ENCODE measurements at regions not wholly inside any gene's neighbourhood (a gene's known extent, or its start where the extent isn't known, plus 50 kb on each side); places are given as distances from the start of the nearest gene placed in this dataset.

DNA sequence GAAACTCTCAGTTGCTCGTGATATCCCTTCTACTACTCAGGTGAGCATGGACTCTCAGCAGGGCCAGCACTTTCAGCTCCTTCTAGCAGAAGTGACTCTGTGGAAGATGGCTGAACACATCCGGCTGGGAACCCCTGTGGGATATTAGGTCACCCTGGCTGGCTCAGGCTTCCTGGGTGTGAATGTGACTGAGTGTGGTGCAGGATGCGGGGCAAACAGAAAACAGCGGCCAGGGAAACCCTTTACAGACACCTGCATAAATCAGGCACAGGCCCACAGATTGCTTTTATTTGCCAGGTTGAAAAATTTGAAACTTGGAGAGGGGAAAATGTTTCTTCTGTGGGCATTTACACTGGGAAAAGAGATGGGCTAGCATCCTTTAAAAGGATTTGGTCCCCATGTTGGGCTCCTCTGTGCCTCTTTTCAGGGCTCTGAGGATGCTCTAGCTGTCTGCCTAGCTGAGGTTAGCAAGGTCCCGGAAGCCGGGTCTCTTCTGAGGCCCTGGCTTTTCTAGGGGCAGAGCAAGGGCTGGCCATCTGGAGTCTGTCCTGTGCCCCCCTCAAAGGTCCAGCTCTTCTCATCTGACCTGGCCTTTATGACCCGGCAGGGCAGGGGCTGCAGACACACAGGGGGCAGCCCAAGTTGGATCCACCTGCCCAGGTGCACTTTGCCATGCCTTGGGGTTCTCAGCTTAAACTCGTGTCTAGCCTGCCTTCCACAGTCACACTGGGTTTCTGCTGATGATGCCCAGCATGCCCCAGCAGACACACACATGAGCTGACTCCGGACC is 243.0 kb downstream of the SIPA1L2 start:
- H2AFZ ChIP-seq (ENCODE audit: low read depth, low read length): no peak overlapping the region
- intact Hi-C loops (cut with micrococcal nuclease): no loop called here
- no peak overlapping the region for H3K4me2 ChIP-seq (ENCODE audit: insufficient read depth, low read length)
- DNase-seq (ENCODE audit: low read depth, low spot score) (no peak), FAIRE-seq (no peak)
- no peak overlapping the region for H3K4me3 ChIP-seq (replicated peaks in 1 of 3; ENCODE audit: insufficient read depth in 1 of 3, low read depth in 1 of 3, low read length in 3 of 3)
- no peaks in the 10 kb centered on the region for H3K4me1 ChIP-seq (ENCODE audit: control insufficient read depth, extremely low read depth, insufficient read depth, low read length)
- no peaks in the 10 kb centered on the region for H3K36me3 ChIP-seq (ENCODE audit: control insufficient read depth in 2 of 2, extremely low read depth in 1 of 2, insufficient read depth in 2 of 2, low read length in 2 of 2)
- H3K9me1 ChIP-seq (replicated peaks; ENCODE audit: control insufficient read depth, extremely low read depth, insufficient read depth, low read length): no peaks in the 10 kb centered on the region
- BruUV-seq (replicated peaks): no TSS peak
- no peaks in the 10 kb centered on the region for H3K9me3 ChIP-seq (replicated peaks; ENCODE audit: control insufficient read depth, insufficient read depth, low read length)
- no peaks in the 10 kb centered on the region for H4K20me1 ChIP-seq (replicated peaks; ENCODE audit: control insufficient read depth, extremely low read depth, insufficient read depth, low read length)
- no peak overlapping the region for H3K9ac ChIP-seq (replicated peaks; ENCODE audit: extremely low read depth, insufficient read depth, low read length)
- no peaks in the 10 kb centered on the region for H3K79me2 ChIP-seq (ENCODE audit: control insufficient read depth, insufficient read depth, low read length)
- POLR2A ChIA-PET: no interaction called here
- TF ChIP-seq GATA2 (IDR thresholded peaks at IDR 0.05; ENCODE audit: insufficient read depth, insufficient read length, low read depth, low read length): no peak
- H3K27ac ChIP-seq (ENCODE audit: insufficient read depth, low read depth, low read length): no peak overlapping the region
- dilution Hi-C loops (cut with MboI; ENCODE audit: extremely low pct_ligation_motif_present, low sequenced_read_pairs): no loop called here
- CTCF ChIA-PET: interaction anchor here (1.1 to 2.1 kb wide), 2 partner anchors 9 to 241 kb away, joined by 4 to 5 read pairs; no protein-coding TSS in a partner anchor
- H3K27me3 ChIP-seq (ENCODE audit: control insufficient read depth in 2 of 2, insufficient read depth in 2 of 2, low read length in 2 of 2): no peaks in the 10 kb centered on the region

DNA sequence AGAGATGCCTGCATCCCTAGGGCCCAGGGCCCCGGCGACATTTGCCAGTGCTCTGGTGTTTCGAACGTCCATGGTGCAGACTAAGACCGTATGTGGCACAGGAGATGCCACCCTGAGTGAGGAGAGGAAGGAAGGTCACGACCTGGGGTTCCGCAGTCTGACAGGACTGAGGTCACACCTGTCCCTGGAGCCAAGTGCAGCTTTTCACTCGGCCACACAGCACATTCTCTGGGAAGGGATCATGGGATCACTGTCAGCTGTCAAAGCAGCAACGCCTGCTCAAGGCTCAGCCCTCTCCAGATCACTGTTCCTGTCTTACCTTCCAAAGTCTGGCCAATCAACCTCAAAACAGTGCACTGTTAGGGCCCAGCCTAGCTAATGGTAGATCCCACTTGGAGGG is 243.6 kb downstream of the SIPA1L2 start:
- no peak overlapping the region for H3K4me2 ChIP-seq (ENCODE audit: insufficient read depth, low read length)
- H4K20me1 ChIP-seq (replicated peaks; ENCODE audit: control insufficient read depth, extremely low read depth, insufficient read depth, low read length): no peaks in the 10 kb centered on the region
- no peaks in the 10 kb centered on the region for H3K4me1 ChIP-seq (ENCODE audit: control insufficient read depth, extremely low read depth, insufficient read depth, low read length)
- no peaks in the 10 kb centered on the region for H3K9me3 ChIP-seq (replicated peaks; ENCODE audit: control insufficient read depth, insufficient read depth, low read length)
- no peaks in the 10 kb centered on the region for H3K36me3 ChIP-seq (ENCODE audit: control insufficient read depth in 2 of 2, extremely low read depth in 1 of 2, insufficient read depth in 2 of 2, low read length in 2 of 2)
- TF ChIP-seq, protein P1, sequence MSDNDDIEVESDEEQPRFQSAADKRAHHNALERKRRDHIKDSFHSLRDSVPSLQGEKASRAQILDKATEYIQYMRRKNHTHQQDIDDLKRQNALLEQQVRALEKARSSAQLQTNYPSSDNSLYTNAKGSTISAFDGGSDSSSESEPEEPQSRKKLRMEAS (IDR thresholded peaks at IDR 0.05; ENCODE audit: insufficient read depth, insufficient read length): no peak
- no peak for TF ChIP-seq POLR2AphosphoS5 (IDR thresholded peaks at IDR 0.05; ENCODE audit: insufficient read depth, low read depth, low read length)
- no peak for TF ChIP-seq EZH2 (IDR thresholded peaks at IDR 0.05; ENCODE audit: borderline replicate concordance, low read depth, low read length, severe bottlenecking)
- no peak for TF ChIP-seq FOS (IDR thresholded peaks at IDR 0.05; ENCODE audit: borderline replicate concordance, insufficient read depth, low read length)
- no peak for TF ChIP-seq GATA2 (IDR thresholded peaks at IDR 0.05; ENCODE audit: insufficient read depth, insufficient read length, low read depth, low read length)
- TF ChIP-seq MYC (IDR thresholded peaks at IDR 0.05; ENCODE audit: low read depth, low read length): no peak
- no TSS peak for BruUV-seq (replicated peaks)
- H3K9me1 ChIP-seq (replicated peaks; ENCODE audit: control insufficient read depth, extremely low read depth, insufficient read depth, low read length): no peaks in the 10 kb centered on the region
- no peak overlapping the region for H2AFZ ChIP-seq (ENCODE audit: low read depth, low read length)
- FAIRE-seq (no peak), DNase-seq (ENCODE audit: low read depth, low spot score) (no peak)
- H3K79me2 ChIP-seq (ENCODE audit: control insufficient read depth, insufficient read depth, low read length): no peaks in the 10 kb centered on the region
- ChIA-PET CTCF (interaction anchor here (1.1 to 2.1 kb wide), 2 partner anchors 8 to 241 kb away, joined by 4 to 5 read pairs; no protein-coding TSS in a partner anchor), POLR2A (no interaction called here)
- intact Hi-C loops (cut with micrococcal nuclease): no loop called here
- dilution Hi-C loops (cut with MboI; ENCODE audit: extremely low pct_ligation_motif_present, low sequenced_read_pairs): no loop called here
- H3K4me3 ChIP-seq (replicated peaks in 1 of 3; ENCODE audit: insufficient read depth in 1 of 3, low read depth in 1 of 3, low read length in 3 of 3): no peak overlapping the region
- no peaks in the 10 kb centered on the region for H3K27me3 ChIP-seq (ENCODE audit: control insufficient read depth in 2 of 2, insufficient read depth in 2 of 2, low read length in 2 of 2)
- H3K27ac ChIP-seq (ENCODE audit: insufficient read depth, low read depth, low read length): no peak overlapping the region
- H3K9ac ChIP-seq (replicated peaks; ENCODE audit: extremely low read depth, insufficient read depth, low read length): no peak overlapping the region

All from endothelial cell of umbilical vein (primary cell).